Liver (tissue), 3 donors: ENCODE measurements at regions not wholly inside any gene's neighbourhood (a gene's known extent, or its start where the extent isn't known, plus 50 kb on each side); places are given as distances from the start of the nearest gene placed in this dataset.

ENCODE experiments used
- FOXA1 ChIP-seq: IDR thresholded peaks from 2 replicates; pipeline ENCODE4 v1.6.1; 2016; ENCODE audit warnings: antibody characterized with exemption
- FOXA2 ChIP-seq: IDR thresholded peaks from 2 replicates; pipeline ENCODE4 v1.6.1; 2016; ENCODE audit warnings: antibody characterized with exemption
- GABPA ChIP-seq, 2 donors: IDR thresholded peaks in 1 of 2; conservative IDR thresholded peaks in 1 of 2; 2 replicates each; pipeline ENCODE4 v1.6.1; 2016; ENCODE audit warnings: antibody characterized with exemption in 2 of 2, mild to moderate bottlenecking in 1 of 2, moderate library complexity in 1 of 2
- JUND ChIP-seq, 2 donors: IDR thresholded peaks; 2 replicates each; pipeline ENCODE4 v1.6.1; 2016; ENCODE audit warnings: antibody characterized with exemption in 2 of 2
- RAD21 ChIP-seq, 2 donors: IDR thresholded peaks; 2 replicates each; pipeline ENCODE4 v1.6.1; 2016; ENCODE audit warnings: antibody characterized with exemption in 2 of 2, mild to moderate bottlenecking in 2 of 2
- RXRA ChIP-seq, 2 donors: IDR thresholded peaks; 2 replicates each; pipeline ENCODE4 v1.6.1; 2017 to 2018; ENCODE audit warnings: antibody characterized with exemption in 2 of 2, mild to moderate bottlenecking in 1 of 2
- SP1 ChIP-seq: IDR thresholded peaks from 2 replicates; pipeline ENCODE4 v1.6.1; 2018; ENCODE audit warnings: antibody characterized with exemption, mild to moderate bottlenecking
- TAF1 ChIP-seq: conservative IDR thresholded peaks from 2 replicates; pipeline ENCODE4 v1.6.1; 2016; ENCODE audit warnings: antibody characterized with exemption, mild to moderate bottlenecking
- YY1 ChIP-seq: IDR thresholded peaks from 2 replicates; pipeline ENCODE4 v1.6.1; 2016; ENCODE audit warnings: antibody characterized with exemption, mild to moderate bottlenecking
- ZBTB33 ChIP-seq: IDR thresholded peaks from 2 replicates; pipeline ENCODE4 v1.6.1; 2016; ENCODE audit warnings: antibody characterized with exemption
- TF ChIP-seq, protein P1 (sequence below): fragments of 150-350 bp; IDR thresholded peaks from 2 replicates; pipeline ENCODE4 v1.5.1; 2017; ENCODE audit warnings: improper control_type of control experiment, low read depth, low read length; ENCODE audit not compliant: missing input control
- TF ChIP-seq, protein P2 (sequence below): IDR thresholded peaks from 2 replicates; pipeline ENCODE4 v1.6.1; 2016; ENCODE audit warnings: antibody characterized with exemption
- TF ChIP-seq, protein P3 (sequence below): IDR thresholded peaks from 2 replicates; pipeline ENCODE4 v1.6.1; 2016; ENCODE audit warnings: antibody characterized with exemption
- TF ChIP-seq, protein P4 (sequence below): IDR thresholded peaks from 2 replicates; pipeline ENCODE4 v1.6.1; 2016; ENCODE audit warnings: antibody characterized with exemption, mild to moderate bottlenecking
- donor health status: healthy.
- donor health status: healthy.

DNA sequence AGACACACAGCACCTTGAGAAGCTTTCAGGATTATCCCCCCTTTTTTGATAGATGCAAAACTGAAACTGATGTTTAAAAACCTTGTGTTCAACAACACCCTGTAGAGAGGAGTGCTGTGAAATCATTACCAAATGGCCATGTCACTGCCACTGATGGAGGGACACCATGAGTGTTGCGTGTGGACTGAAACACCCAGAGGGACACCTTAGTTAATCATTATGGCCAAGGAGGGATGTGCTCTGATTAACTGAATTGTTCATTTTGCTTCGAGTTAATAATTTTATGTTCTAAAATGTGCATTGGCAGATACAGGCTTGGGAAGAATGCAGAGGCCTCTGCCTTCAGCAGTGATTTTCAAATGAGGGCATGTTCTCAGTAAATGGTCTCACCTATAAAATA lies 226.0 kb downstream of the KLF6 start:
- TF ChIP-seq, protein P1, sequence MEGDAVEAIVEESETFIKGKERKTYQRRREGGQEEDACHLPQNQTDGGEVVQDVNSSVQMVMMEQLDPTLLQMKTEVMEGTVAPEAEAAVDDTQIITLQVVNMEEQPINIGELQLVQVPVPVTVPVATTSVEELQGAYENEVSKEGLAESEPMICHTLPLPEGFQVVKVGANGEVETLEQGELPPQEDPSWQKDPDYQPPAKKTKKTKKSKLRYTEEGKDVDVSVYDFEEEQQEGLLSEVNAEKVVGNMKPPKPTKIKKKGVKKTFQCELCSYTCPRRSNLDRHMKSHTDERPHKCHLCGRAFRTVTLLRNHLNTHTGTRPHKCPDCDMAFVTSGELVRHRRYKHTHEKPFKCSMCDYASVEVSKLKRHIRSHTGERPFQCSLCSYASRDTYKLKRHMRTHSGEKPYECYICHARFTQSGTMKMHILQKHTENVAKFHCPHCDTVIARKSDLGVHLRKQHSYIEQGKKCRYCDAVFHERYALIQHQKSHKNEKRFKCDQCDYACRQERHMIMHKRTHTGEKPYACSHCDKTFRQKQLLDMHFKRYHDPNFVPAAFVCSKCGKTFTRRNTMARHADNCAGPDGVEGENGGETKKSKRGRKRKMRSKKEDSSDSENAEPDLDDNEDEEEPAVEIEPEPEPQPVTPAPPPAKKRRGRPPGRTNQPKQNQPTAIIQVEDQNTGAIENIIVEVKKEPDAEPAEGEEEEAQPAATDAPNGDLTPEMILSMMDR, result no peak
- TF ChIP-seq GABPA (IDR thresholded peaks at IDR 0.05 in 1 of 2, conservative IDR thresholded peaks at IDR 0.05 in 1 of 2) (no peak), YY1 (no peak), RAD21 (IDR thresholded peaks at IDR 0.05) (no peak), JUND (IDR thresholded peaks at IDR 0.05) (no peak), SP1 (no peak), TAF1 (no peak), RXRA (IDR thresholded peaks at IDR 0.05) (no peak), FOXA2 (no peak), ZBTB33 (no peak), FOXA1 (no peak)
- TF ChIP-seq, protein P2, sequence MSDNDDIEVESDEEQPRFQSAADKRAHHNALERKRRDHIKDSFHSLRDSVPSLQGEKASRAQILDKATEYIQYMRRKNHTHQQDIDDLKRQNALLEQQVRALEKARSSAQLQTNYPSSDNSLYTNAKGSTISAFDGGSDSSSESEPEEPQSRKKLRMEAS, result no peak
- TF ChIP-seq, protein P3, sequence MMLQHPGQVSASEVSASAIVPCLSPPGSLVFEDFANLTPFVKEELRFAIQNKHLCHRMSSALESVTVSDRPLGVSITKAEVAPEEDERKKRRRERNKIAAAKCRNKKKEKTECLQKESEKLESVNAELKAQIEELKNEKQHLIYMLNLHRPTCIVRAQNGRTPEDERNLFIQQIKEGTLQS, result no peak
- TF ChIP-seq, protein P4, sequence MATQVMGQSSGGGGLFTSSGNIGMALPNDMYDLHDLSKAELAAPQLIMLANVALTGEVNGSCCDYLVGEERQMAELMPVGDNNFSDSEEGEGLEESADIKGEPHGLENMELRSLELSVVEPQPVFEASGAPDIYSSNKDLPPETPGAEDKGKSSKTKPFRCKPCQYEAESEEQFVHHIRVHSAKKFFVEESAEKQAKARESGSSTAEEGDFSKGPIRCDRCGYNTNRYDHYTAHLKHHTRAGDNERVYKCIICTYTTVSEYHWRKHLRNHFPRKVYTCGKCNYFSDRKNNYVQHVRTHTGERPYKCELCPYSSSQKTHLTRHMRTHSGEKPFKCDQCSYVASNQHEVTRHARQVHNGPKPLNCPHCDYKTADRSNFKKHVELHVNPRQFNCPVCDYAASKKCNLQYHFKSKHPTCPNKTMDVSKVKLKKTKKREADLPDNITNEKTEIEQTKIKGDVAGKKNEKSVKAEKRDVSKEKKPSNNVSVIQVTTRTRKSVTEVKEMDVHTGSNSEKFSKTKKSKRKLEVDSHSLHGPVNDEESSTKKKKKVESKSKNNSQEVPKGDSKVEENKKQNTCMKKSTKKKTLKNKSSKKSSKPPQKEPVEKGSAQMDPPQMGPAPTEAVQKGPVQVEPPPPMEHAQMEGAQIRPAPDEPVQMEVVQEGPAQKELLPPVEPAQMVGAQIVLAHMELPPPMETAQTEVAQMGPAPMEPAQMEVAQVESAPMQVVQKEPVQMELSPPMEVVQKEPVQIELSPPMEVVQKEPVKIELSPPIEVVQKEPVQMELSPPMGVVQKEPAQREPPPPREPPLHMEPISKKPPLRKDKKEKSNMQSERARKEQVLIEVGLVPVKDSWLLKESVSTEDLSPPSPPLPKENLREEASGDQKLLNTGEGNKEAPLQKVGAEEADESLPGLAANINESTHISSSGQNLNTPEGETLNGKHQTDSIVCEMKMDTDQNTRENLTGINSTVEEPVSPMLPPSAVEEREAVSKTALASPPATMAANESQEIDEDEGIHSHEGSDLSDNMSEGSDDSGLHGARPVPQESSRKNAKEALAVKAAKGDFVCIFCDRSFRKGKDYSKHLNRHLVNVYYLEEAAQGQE, result no peak
